ENCODE measurements at regions not wholly inside any gene's neighbourhood (a gene's known extent, or its start where the extent isn't known, plus 50 kb on each side); places are given as distances from the start of the nearest gene placed in this dataset.

DNA sequence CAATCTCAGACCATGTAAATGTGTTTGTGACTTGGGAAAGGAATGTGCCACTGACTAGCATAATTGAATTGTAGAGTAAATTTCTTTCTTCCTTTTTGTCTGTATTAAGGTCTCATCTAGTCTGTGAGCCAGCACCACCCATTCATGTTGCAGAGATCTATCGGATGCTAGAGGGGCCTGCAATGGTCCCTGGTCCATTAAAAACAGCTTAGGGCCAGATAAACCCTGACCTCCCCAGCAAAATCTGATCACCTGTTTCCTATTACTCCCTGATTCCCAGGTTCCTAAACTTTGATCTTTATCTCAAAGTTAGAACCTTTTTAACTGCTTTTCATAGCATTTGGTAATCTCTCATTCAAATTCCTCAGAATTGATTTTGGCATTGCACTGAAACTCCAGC lies 174.5 kb upstream of the POC5 start (continued):
- TF ChIP-seq, protein P1, sequence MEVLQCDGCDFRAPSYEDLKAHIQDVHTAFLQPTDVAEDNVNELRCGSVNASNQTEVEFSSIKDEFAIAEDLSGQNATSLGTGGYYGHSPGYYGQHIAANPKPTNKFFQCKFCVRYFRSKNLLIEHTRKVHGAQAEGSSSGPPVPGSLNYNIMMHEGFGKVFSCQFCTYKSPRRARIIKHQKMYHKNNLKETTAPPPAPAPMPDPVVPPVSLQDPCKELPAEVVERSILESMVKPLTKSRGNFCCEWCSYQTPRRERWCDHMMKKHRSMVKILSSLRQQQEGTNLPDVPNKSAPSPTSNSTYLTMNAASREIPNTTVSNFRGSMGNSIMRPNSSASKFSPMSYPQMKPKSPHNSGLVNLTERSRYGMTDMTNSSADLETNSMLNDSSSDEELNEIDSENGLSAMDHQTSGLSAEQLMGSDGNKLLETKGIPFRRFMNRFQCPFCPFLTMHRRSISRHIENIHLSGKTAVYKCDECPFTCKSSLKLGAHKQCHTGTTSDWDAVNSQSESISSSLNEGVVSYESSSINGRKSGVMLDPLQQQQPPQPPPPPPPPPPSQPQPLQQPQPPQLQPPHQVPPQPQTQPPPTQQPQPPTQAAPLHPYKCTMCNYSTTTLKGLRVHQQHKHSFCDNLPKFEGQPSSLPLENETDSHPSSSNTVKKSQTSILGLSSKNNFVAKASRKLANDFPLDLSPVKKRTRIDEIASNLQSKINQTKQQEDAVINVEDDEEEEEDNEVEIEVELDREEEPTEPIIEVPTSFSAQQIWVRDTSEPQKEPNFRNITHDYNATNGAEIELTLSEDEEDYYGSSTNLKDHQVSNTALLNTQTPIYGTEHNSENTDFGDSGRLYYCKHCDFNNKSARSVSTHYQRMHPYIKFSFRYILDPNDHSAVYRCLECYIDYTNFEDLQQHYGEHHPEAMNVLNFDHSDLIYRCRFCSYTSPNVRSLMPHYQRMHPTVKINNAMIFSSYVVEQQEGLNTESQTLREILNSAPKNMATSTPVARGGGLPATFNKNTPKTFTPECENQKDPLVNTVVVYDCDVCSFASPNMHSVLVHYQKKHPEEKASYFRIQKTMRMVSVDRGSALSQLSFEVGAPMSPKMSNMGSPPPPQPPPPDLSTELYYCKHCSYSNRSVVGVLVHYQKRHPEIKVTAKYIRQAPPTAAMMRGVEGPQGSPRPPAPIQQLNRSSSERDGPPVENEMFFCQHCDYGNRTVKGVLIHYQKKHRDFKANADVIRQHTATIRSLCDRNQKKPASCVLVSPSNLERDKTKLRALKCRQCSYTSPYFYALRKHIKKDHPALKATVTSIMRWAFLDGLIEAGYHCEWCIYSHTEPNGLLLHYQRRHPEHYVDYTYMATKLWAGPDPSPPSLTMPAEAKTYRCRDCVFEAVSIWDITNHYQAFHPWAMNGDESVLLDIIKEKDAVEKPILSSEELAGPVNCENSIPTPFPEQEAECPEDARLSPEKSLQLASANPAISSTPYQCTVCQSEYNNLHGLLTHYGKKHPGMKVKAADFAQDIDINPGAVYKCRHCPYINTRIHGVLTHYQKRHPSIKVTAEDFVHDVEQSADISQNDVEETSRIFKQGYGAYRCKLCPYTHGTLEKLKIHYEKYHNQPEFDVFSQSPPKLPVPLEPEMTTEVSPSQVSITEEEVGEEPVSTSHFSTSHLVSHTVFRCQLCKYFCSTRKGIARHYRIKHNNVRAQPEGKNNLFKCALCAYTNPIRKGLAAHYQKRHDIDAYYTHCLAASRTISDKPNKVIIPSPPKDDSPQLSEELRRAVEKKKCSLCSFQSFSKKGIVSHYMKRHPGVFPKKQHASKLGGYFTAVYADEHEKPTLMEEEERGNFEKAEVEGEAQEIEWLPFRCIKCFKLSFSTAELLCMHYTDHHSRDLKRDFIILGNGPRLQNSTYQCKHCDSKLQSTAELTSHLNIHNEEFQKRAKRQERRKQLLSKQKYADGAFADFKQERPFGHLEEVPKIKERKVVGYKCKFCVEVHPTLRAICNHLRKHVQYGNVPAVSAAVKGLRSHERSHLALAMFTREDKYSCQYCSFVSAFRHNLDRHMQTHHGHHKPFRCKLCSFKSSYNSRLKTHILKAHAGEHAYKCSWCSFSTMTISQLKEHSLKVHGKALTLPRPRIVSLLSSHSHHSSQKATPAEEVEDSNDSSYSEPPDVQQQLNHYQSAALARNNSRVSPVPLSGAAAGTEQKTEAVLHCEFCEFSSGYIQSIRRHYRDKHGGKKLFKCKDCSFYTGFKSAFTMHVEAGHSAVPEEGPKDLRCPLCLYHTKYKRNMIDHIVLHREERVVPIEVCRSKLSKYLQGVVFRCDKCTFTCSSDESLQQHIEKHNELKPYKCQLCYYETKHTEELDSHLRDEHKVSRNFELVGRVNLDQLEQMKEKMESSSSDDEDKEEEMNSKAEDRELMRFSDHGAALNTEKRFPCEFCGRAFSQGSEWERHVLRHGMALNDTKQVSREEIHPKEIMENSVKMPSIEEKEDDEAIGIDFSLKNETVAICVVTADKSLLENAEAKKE (CRISPR knock-in tag; IDR thresholded peaks at IDR 0.05), result no peak
- TF ChIP-seq EZH2 (IDR thresholded peaks at IDR 0.05; ENCODE audit: low read depth, unreplicated experiment) (no peak), ZNF331 (CRISPR knock-in tag; IDR thresholded peaks at IDR 0.05; ENCODE audit: low read depth) (no peak), CTCF (conservative IDR thresholded peaks at IDR 0.05; ENCODE audit: low read depth in 2 of 2) (no peak), JUNB (IDR thresholded peaks at IDR 0.05; ENCODE audit: unreplicated experiment) (no peak), ZNF114 (CRISPR knock-in tag; IDR thresholded peaks at IDR 0.05) (no peak), STAT1 (IDR thresholded peaks at IDR 0.05; ENCODE audit: unreplicated experiment) (no peak), CREB1 (CRISPR knock-in tag; IDR thresholded peaks at IDR 0.05; ENCODE audit: low read depth) (no peak)

- H3K4me3 ChIP-seq, result no peak overlapping the region
- H3K4me2 ChIP-seq, result no peak overlapping the region
- no peak overlapping the region for H3K4me3 Mint-ChIP-seq
- H3K27ac ChIP-seq (ENCODE audit: low read depth), result no peak overlapping the region
- no peaks in the 10 kb centered on the region for H3K79me2 ChIP-seq (replicated peaks; ENCODE audit: insufficient read depth)
- ATAC-seq (no peak), DNase-seq (ENCODE audit: low spot score) (no peak)
- H3K9me3 Mint-ChIP-seq, result peaks cover 12% of the 10 kb centered on the region; the same call in 2 of the 3 replicates
- no peaks in the 10 kb centered on the region for H3K4me1 ChIP-seq (ENCODE audit: insufficient read depth)
- H3K4me1 Mint-ChIP-seq, result no peaks in the 10 kb centered on the region
- no peaks in the 10 kb centered on the region for H3K27me3 ChIP-seq (ENCODE audit: insufficient read depth)
- H3K36me3 ChIP-seq (ENCODE audit: insufficient read depth), result no peaks in the 10 kb centered on the region
- H3K27ac Mint-ChIP-seq, result no peak overlapping the region
- H4K20me1 ChIP-seq (replicated peaks; ENCODE audit: insufficient read depth), result no peaks in the 10 kb centered on the region
- H2AFZ ChIP-seq, result no peak overlapping the region
- H3K9me2 ChIP-seq (ENCODE audit: insufficient read depth), result 0 out of 2 replicates have a peak, but pooled peaks cover 4% of the 10 kb centered on the region
- no peaks in the 10 kb centered on the region for H3K36me3 Mint-ChIP-seq (ENCODE audit: low read depth)
- H3K27me3 Mint-ChIP-seq (ENCODE audit: insufficient read depth, low read depth, poor library complexity), result no peaks in the 10 kb centered on the region
- H3F3A ChIP-seq (replicated peaks; ENCODE audit: low read depth), result no peaks in the 10 kb centered on the region
- TF ChIP-seq STAT1 (IDR thresholded peaks at IDR 0.05; ENCODE audit: unreplicated experiment), result no peak
- TF ChIP-seq, protein P1 (CRISPR knock-in tag; IDR thresholded peaks at IDR 0.05), result no peak
Measured at GRCh38 chr5:75891020-75891419, 173.8 kb upstream of the POC5 start.
